ENCODE measurements at regions not wholly inside any gene's neighbourhood (a gene's known extent, or its start where the extent isn't known, plus 50 kb on each side); places are given as distances from the start of the nearest gene placed in this dataset.

GRCh38 chr1:100627936-100628335 is 90.0 kb downstream of the GPR88 start:
- H3K14ac ChIP-seq (ENCODE audit: low read length), result no peak overlapping the region
- H4K91ac ChIP-seq (ENCODE audit: low read depth, low read length, poor library complexity), result no peak overlapping the region
- H3K9ac ChIP-seq (ENCODE audit: low read depth, low read length, poor library complexity), result no peak overlapping the region
- H4K8ac ChIP-seq (ENCODE audit: low read depth, low read length), result no peak overlapping the region
- no peak overlapping the region for H3K23ac ChIP-seq (ENCODE audit: low read depth, low read length, poor library complexity)
- no peak overlapping the region for H2AK5ac ChIP-seq (ENCODE audit: low read depth, low read length)
- H3K9me3 ChIP-seq (replicated peaks in 1 of 2; ENCODE audit: control insufficient read depth in 2 of 2, insufficient read depth in 1 of 2, low read depth in 1 of 2, low read length in 2 of 2), result no peaks in the 10 kb centered on the region
- no peak overlapping the region for H2BK120ac ChIP-seq (ENCODE audit: low read depth, low read length)
- no peak overlapping the region for H2BK15ac ChIP-seq (ENCODE audit: low read length)
- H3K18ac ChIP-seq (ENCODE audit: low read length), result no peak overlapping the region
- no peak overlapping the region for H3K4me3 ChIP-seq (ENCODE audit: low read length in 2 of 2)
- H2BK5ac ChIP-seq (ENCODE audit: low read length), result no peak overlapping the region
- no peak overlapping the region for H3K27ac ChIP-seq (replicated peaks; ENCODE audit: low read length)
- H2AFZ ChIP-seq (ENCODE audit: low read length), result no peak overlapping the region
- no peak overlapping the region for H3K4me2 ChIP-seq (ENCODE audit: insufficient read depth, low read length, poor library complexity, severe bottlenecking)
- no peaks in the 10 kb centered on the region for H3K27me3 ChIP-seq (ENCODE audit: control insufficient read depth in 3 of 3, insufficient read depth in 3 of 3, low read depth in 1 of 3, low read length in 3 of 3)
- H3K4ac ChIP-seq (ENCODE audit: low read length), result no peak overlapping the region
- no peaks in the 10 kb centered on the region for H3K79me1 ChIP-seq (ENCODE audit: low read depth, low read length)
- H2BK12ac ChIP-seq (ENCODE audit: low read length), result no peak overlapping the region
- WGBS, 2 donors (ENCODE audit: extremely low coverage in 2 of 2, insufficient read length in 2 of 2, insufficient replicate concordance in 1 of 2), result no CpG with 5 or more reads among the region's 3 CpGs
- DNase-seq (ENCODE audit: low spot score), result no peak
- no peaks in the 10 kb centered on the region for H3K36me3 ChIP-seq (replicated peaks in 1 of 2; ENCODE audit: control insufficient read depth in 2 of 2, insufficient read depth in 2 of 2, low read length in 2 of 2)
- H3K4me1 ChIP-seq (ENCODE audit: control insufficient read depth in 2 of 2, insufficient read depth in 1 of 2, low read depth in 1 of 2, low read length in 2 of 2), result peaks cover 0 to 2% of the 10 kb centered on the region in 2 donors

GRCh38 chr1:100628631-100629081 is 90.7 kb downstream of the GPR88 start:
- Histone ChIP-seq H3K4me3 (ENCODE audit: low read length in 2 of 2) (no peak overlapping the region), H4K8ac (ENCODE audit: low read depth, low read length) (no peak overlapping the region), H3K9me3 (replicated peaks in 1 of 2; ENCODE audit: control insufficient read depth in 2 of 2, insufficient read depth in 1 of 2, low read depth in 1 of 2, low read length in 2 of 2) (no peaks in the 10 kb centered on the region), H3K27ac (replicated peaks; ENCODE audit: low read length) (no peak overlapping the region), H3K27me3 (ENCODE audit: control insufficient read depth in 3 of 3, insufficient read depth in 3 of 3, low read depth in 1 of 3, low read length in 3 of 3) (no peaks in the 10 kb centered on the region), H3K4ac (ENCODE audit: low read length) (no peak overlapping the region), H3K9ac (ENCODE audit: low read depth, low read length, poor library complexity) (no peak overlapping the region), H2AFZ (ENCODE audit: low read length) (no peak overlapping the region), H3K79me1 (ENCODE audit: low read depth, low read length) (no peaks in the 10 kb centered on the region), H2BK15ac (ENCODE audit: low read length) (no peak overlapping the region), H3K18ac (ENCODE audit: low read length) (no peak overlapping the region), H3K4me2 (ENCODE audit: insufficient read depth, low read length, poor library complexity, severe bottlenecking) (no peak overlapping the region), H3K36me3 (replicated peaks in 1 of 2; ENCODE audit: control insufficient read depth in 2 of 2, insufficient read depth in 2 of 2, low read length in 2 of 2) (no peaks in the 10 kb centered on the region), H4K91ac (ENCODE audit: low read depth, low read length, poor library complexity) (no peak overlapping the region), H2BK5ac (ENCODE audit: low read length) (no peak overlapping the region), H2BK120ac (ENCODE audit: low read depth, low read length) (no peak overlapping the region), H3K14ac (ENCODE audit: low read length) (no peak overlapping the region), H2BK12ac (ENCODE audit: low read length) (no peak overlapping the region), H3K4me1 (ENCODE audit: control insufficient read depth in 2 of 2, insufficient read depth in 1 of 2, low read depth in 1 of 2, low read length in 2 of 2) (no peaks in the 10 kb centered on the region), H3K23ac (ENCODE audit: low read depth, low read length, poor library complexity) (no peak overlapping the region), H2AK5ac (ENCODE audit: low read depth, low read length) (no peak overlapping the region)
- no CpG with 5 or more reads among the region's 4 CpGs for WGBS, 2 donors (ENCODE audit: extremely low coverage in 2 of 2, insufficient read length in 2 of 2, insufficient replicate concordance in 1 of 2)
- DNase-seq (ENCODE audit: low spot score), result no peak

GRCh38 chr1:100629391-100629790 is 90.2 kb upstream of the VCAM1 start:
- no peak overlapping the region for H2BK12ac ChIP-seq (ENCODE audit: low read length)
- no peaks in the 10 kb centered on the region for H3K9me3 ChIP-seq (replicated peaks in 1 of 2; ENCODE audit: control insufficient read depth in 2 of 2, insufficient read depth in 1 of 2, low read depth in 1 of 2, low read length in 2 of 2)
- H3K36me3 ChIP-seq (replicated peaks in 1 of 2; ENCODE audit: control insufficient read depth in 2 of 2, insufficient read depth in 2 of 2, low read length in 2 of 2), result no peaks in the 10 kb centered on the region
- H2AFZ ChIP-seq (ENCODE audit: low read length), result no peak overlapping the region
- no peaks in the 10 kb centered on the region for H3K79me1 ChIP-seq (ENCODE audit: low read depth, low read length)
- no peak overlapping the region for H4K91ac ChIP-seq (ENCODE audit: low read depth, low read length, poor library complexity)
- no peak overlapping the region for H3K4me3 ChIP-seq (ENCODE audit: low read length in 2 of 2)
- H2BK15ac ChIP-seq (ENCODE audit: low read length), result no peak overlapping the region
- DNase-seq (ENCODE audit: low spot score), result no peak
- H3K9ac ChIP-seq (ENCODE audit: low read depth, low read length, poor library complexity), result no peak overlapping the region
- no peaks in the 10 kb centered on the region for H3K4me1 ChIP-seq (ENCODE audit: control insufficient read depth in 2 of 2, insufficient read depth in 1 of 2, low read depth in 1 of 2, low read length in 2 of 2)
- H3K4ac ChIP-seq (ENCODE audit: low read length), result no peak overlapping the region
- H3K27me3 ChIP-seq (ENCODE audit: control insufficient read depth in 3 of 3, insufficient read depth in 3 of 3, low read depth in 1 of 3, low read length in 3 of 3), result no peaks in the 10 kb centered on the region
- H3K23ac ChIP-seq (ENCODE audit: low read depth, low read length, poor library complexity), result no peak overlapping the region
- H3K18ac ChIP-seq (ENCODE audit: low read length), result no peak overlapping the region
- no peak overlapping the region for H4K8ac ChIP-seq (ENCODE audit: low read depth, low read length)
- H2BK120ac ChIP-seq (ENCODE audit: low read depth, low read length), result no peak overlapping the region
- no peak overlapping the region for H3K4me2 ChIP-seq (ENCODE audit: insufficient read depth, low read length, poor library complexity, severe bottlenecking)
- no peak overlapping the region for H2AK5ac ChIP-seq (ENCODE audit: low read depth, low read length)
- H2BK5ac ChIP-seq (ENCODE audit: low read length), result no peak overlapping the region
- no peak overlapping the region for H3K14ac ChIP-seq (ENCODE audit: low read length)
- no peak overlapping the region for H3K27ac ChIP-seq (replicated peaks; ENCODE audit: low read length)

GRCh38 chr1:100631015-100631551 is 88.5 kb upstream of the VCAM1 start:
- no peak overlapping the region for H2AK5ac ChIP-seq (ENCODE audit: low read depth, low read length)
- no peak overlapping the region for H3K18ac ChIP-seq (ENCODE audit: low read length)
- H2BK5ac ChIP-seq (ENCODE audit: low read length), result no peak overlapping the region
- no peak overlapping the region for H4K8ac ChIP-seq (ENCODE audit: low read depth, low read length)
- H3K9ac ChIP-seq (ENCODE audit: low read depth, low read length, poor library complexity), result no peak overlapping the region
- H3K9me3 ChIP-seq (replicated peaks in 1 of 2; ENCODE audit: control insufficient read depth in 2 of 2, insufficient read depth in 1 of 2, low read depth in 1 of 2, low read length in 2 of 2), result no peaks in the 10 kb centered on the region
- no peak overlapping the region for H3K23ac ChIP-seq (ENCODE audit: low read depth, low read length, poor library complexity)
- DNase-seq (ENCODE audit: low spot score), result no peak
- no peak overlapping the region for H3K27ac ChIP-seq (replicated peaks; ENCODE audit: low read length)
- 100% methylated on average over 2 of the region's 4 CpGs; no CpG with 5 or more reads in 1 of the 2 donors for WGBS, 2 donors (ENCODE audit: extremely low coverage in 2 of 2, insufficient read length in 2 of 2, insufficient replicate concordance in 1 of 2)
- no peak overlapping the region for H2AFZ ChIP-seq (ENCODE audit: low read length)
- no peak overlapping the region for H2BK120ac ChIP-seq (ENCODE audit: low read depth, low read length)
- no peak overlapping the region for H4K91ac ChIP-seq (ENCODE audit: low read depth, low read length, poor library complexity)
- H2BK12ac ChIP-seq (ENCODE audit: low read length), result no peak overlapping the region
- H3K4me1 ChIP-seq (ENCODE audit: control insufficient read depth in 2 of 2, insufficient read depth in 1 of 2, low read depth in 1 of 2, low read length in 2 of 2), result no peaks in the 10 kb centered on the region
- H2BK15ac ChIP-seq (ENCODE audit: low read length), result no peak overlapping the region
- H3K79me1 ChIP-seq (ENCODE audit: low read depth, low read length), result no peaks in the 10 kb centered on the region
- no peak overlapping the region for H3K4ac ChIP-seq (ENCODE audit: low read length)
- H3K4me2 ChIP-seq (ENCODE audit: insufficient read depth, low read length, poor library complexity, severe bottlenecking), result no peak overlapping the region
- no peak overlapping the region for H3K4me3 ChIP-seq (ENCODE audit: low read length in 2 of 2)
- no peaks in the 10 kb centered on the region for H3K27me3 ChIP-seq (ENCODE audit: control insufficient read depth in 3 of 3, insufficient read depth in 3 of 3, low read depth in 1 of 3, low read length in 3 of 3)
- H3K14ac ChIP-seq (ENCODE audit: low read length), result no peak overlapping the region
- H3K36me3 ChIP-seq (replicated peaks in 1 of 2; ENCODE audit: control insufficient read depth in 2 of 2, insufficient read depth in 2 of 2, low read length in 2 of 2), result no peaks in the 10 kb centered on the region

All from neuronal stem cell (in vitro differentiated cells).